K562 (cell line): ENCODE measurements at regions not wholly inside any gene's neighbourhood (a gene's known extent, or its start where the extent isn't known, plus 50 kb on each side); places are given as distances from the start of the nearest gene placed in this dataset.

Experiments used
- ATAC-seq: fragments of 200-7000 bp; cut with Tn5 transposase; 3 replicates; pipeline ENCODE4 v1.9.1; 2020; ENCODE audit warnings: moderate library complexity
- BruUV-seq: library from RNA; stranded (reverse); fragments of 400-500 nt; replicated peaks from 2 replicates; lab custom pipeline; 2021; lab: Mats Ljungman, UMichigan
- CTCF ChIA-PET: fragments of 300-600 bp; formaldehyde crosslinking; extraction: SDS; loops from one replicate; lab custom pipeline; 2021; ENCODE audit warnings: low intra/inter-chr PET ratio; lab: Yijun Ruan, JAX
- POLR2A ChIA-PET: fragments of 300-600, 350-650 bp; sonication (Branson Sonifier 250); formaldehyde crosslinking; extraction: SDS; loops from one replicate; lab custom pipeline; 2021; ENCODE audit warnings: antibody characterized with exemption, inconsistent platforms; lab: Yijun Ruan, JAX
- DNase-seq, 4 experiments: peaks; one replicate each; pipeline versions ENCODE4 v3.0.0 to v3.0.0-alpha.2; 2011 to 2018; ENCODE audit warnings: low spot score in 3 of 4, mixed read lengths in 3 of 4; ENCODE audit errors: extremely low read depth in 1 of 4
- FAIRE-seq: peaks from 2 replicates; lab custom pipeline; 2011; peaks lifted over from hg19 to GRCh38; lab: Jason Lieb, UNC
- H2AFZ ChIP-seq: 2 replicates; pipeline ENCODE4 v1.6.0; 2011; ENCODE audit warnings: low read depth, low read length, control low read depth, inconsistent platforms
- H3K27ac ChIP-seq: fragments of 200-600 bp; 3 replicates; pipeline ENCODE4 v1.8.0; 2011; ENCODE audit warnings: low read depth, mild to moderate bottlenecking, control low read depth, inconsistent platforms, low read length, moderate library complexity, mixed read lengths; ENCODE audit errors: extremely low read depth
- H3K27me3 ChIP-seq, 2 experiments: fragments of 300-600 bp in 1 of 2; 2 replicates in 1 of 2; 3 replicates in 1 of 2; pipeline versions ENCODE4 v1.6.0 to v1.8.0; 2011; ENCODE audit warnings: inconsistent platforms in 2 of 2, low read length in 2 of 2, mild to moderate bottlenecking in 1 of 2, mixed read lengths in 1 of 2, moderate library complexity in 1 of 2; ENCODE audit not compliant: control insufficient read depth in 2 of 2, insufficient read depth in 2 of 2
- H3K36me3 ChIP-seq: fragments of 300-600 bp; 3 replicates; pipeline ENCODE4 v1.8.0; 2011; ENCODE audit warnings: mild to moderate bottlenecking, low read length, inconsistent platforms; ENCODE audit not compliant: control insufficient read depth, insufficient read depth
- H3K4me1 ChIP-seq, 2 experiments: fragments of 200-600 bp in 1 of 2; replicated peaks in 1 of 2; 2 replicates in 1 of 2; 3 replicates in 1 of 2; pipeline versions ENCODE4 v1.5.1 to v1.8.0; 2011; ENCODE audit warnings: inconsistent platforms in 2 of 2, low read length in 2 of 2, mild to moderate bottlenecking in 1 of 2, mixed read lengths in 1 of 2, moderate library complexity in 1 of 2; ENCODE audit not compliant: control insufficient read depth in 2 of 2, insufficient read depth in 2 of 2
- H3K4me2 ChIP-seq: 2 replicates; pipeline ENCODE4 v1.6.1; 2011; ENCODE audit warnings: low read length, control low read depth, inconsistent platforms, mixed read lengths; ENCODE audit not compliant: insufficient read depth
- H3K4me3 ChIP-seq: fragments of 200-600 bp; sonication (generic), shearing (Covaris generic); 2 replicates; pipeline ENCODE4 v1.5.1; 2016; ENCODE audit warnings: control low read depth, inconsistent platforms
- H3K79me2 ChIP-seq: fragments of 200-600 bp; 3 replicates; pipeline ENCODE4 v1.8.0; 2011; ENCODE audit warnings: low read length, inconsistent platforms; ENCODE audit not compliant: control insufficient read depth, insufficient read depth
- H3K9ac ChIP-seq, 2 experiments: 2 replicates each; pipeline versions ENCODE4 v1.6.0 to v1.6.1; 2011; ENCODE audit warnings: low read depth in 2 of 2, low read length in 2 of 2, control low read depth in 1 of 2, inconsistent platforms in 1 of 2, mild to moderate bottlenecking in 1 of 2, mixed read lengths in 1 of 2; ENCODE audit not compliant: insufficient read depth in 1 of 2
- H3K9me1 ChIP-seq: one replicate; pipeline ENCODE4 v1.6.0; 2011; ENCODE audit warnings: inconsistent platforms, mild to moderate bottlenecking, low read length, moderate library complexity; ENCODE audit not compliant: control insufficient read depth, insufficient read depth
- H3K9me3 ChIP-seq: replicated peaks from 2 replicates; pipeline ENCODE4 v1.5.1; 2011; ENCODE audit warnings: low read depth, low read length, inconsistent platforms; ENCODE audit not compliant: control insufficient read depth, insufficient read depth
- H4K20me1 ChIP-seq: replicated peaks from 2 replicates; pipeline ENCODE4 v1.6.1; 2011; ENCODE audit warnings: low read length, inconsistent platforms, mixed read lengths; ENCODE audit not compliant: control insufficient read depth, insufficient read depth
- CREB1 ChIP-seq, 2 experiments: sonication (generic) in 1 of 2; formaldehyde crosslinking in 1 of 2; IDR thresholded peaks; 2 replicates each; pipeline versions ENCODE4 v1.6.1 to v1.8.0; 2012 to 2022; ENCODE audit warnings: inconsistent platforms in 1 of 2, mild to moderate bottlenecking in 1 of 2, missing genetic modification reagents in 1 of 2, moderate library complexity in 1 of 2
- EHMT2 ChIP-seq: fragments of 450-650 bp; IDR thresholded peaks from 2 replicates; pipeline ENCODE4 v1.6.1; 2018; ENCODE audit warnings: antibody characterized with exemption
- ELF2 ChIP-seq: fragments of 250-450 bp; sonication (Bioruptor Pico); IDR thresholded peaks from 2 replicates; pipeline ENCODE4 v1.5.0; 2021; ENCODE audit warnings: mild to moderate bottlenecking
- HNRNPK ChIP-seq: fragments of 200-400 bp; formaldehyde crosslinking; IDR thresholded peaks from one replicate; pipeline ENCODE4 v1.6.1; 2018; ENCODE audit warnings: mild to moderate bottlenecking, low read depth, low read length; ENCODE audit not compliant: poor library complexity, severe bottlenecking
- KLF1 ChIP-seq: fragments of 450-650 bp; IDR thresholded peaks from 2 replicates; pipeline ENCODE4 v1.6.1; 2016; ENCODE audit warnings: missing genetic modification characterization, missing compliant biosample characterization
- MECOM ChIP-seq: fragments of 250-450 bp; sonication (Bioruptor Pico); IDR thresholded peaks from 2 replicates; pipeline ENCODE4 v1.8.0; 2022; ENCODE audit warnings: inconsistent platforms
- MEF2A ChIP-seq: IDR thresholded peaks from 2 replicates; pipeline ENCODE4 v1.6.1; 2011; ENCODE audit warnings: low read depth, mild to moderate bottlenecking, low read length, moderate library complexity; ENCODE audit not compliant: control insufficient read depth
- MYC ChIP-seq, 2 experiments: fragments of 250-450 bp in 1 of 2; sonication (Bioruptor Pico) in 1 of 2; IDR thresholded peaks; 2 replicates each; pipeline versions ENCODE4 v1.5.1 to v1.6.1; 2012 to 2021; ENCODE audit warnings: low read depth in 2 of 2, borderline replicate concordance in 1 of 2, improper control_type of control experiment in 1 of 2, low read length in 1 of 2, mild to moderate bottlenecking in 1 of 2, moderate library complexity in 1 of 2
- SAFB ChIP-seq: fragments of 200-400 bp; formaldehyde crosslinking; IDR thresholded peaks from 2 replicates; pipeline ENCODE4 v1.6.1; 2017; ENCODE audit warnings: low read depth, low read length, borderline replicate concordance
- TRIM28 ChIP-seq: fragments of 450-650 bp; IDR thresholded peaks from 2 replicates; pipeline ENCODE4 v1.6.1; 2017
- ZBTB1 ChIP-seq: sonication (generic); formaldehyde crosslinking; IDR thresholded peaks from 2 replicates; pipeline ENCODE4 v1.8.1; 2023; ENCODE audit warnings: missing genetic modification reagents, low read depth, mild to moderate bottlenecking, borderline replicate concordance
- WGBS: fragments of 100-300 bp; shearing (Covaris generic); methylation state at CpG from one replicate; pipeline ENCODE4 v1.1.6; 2016; ENCODE audit warnings: low coverage, mixed read lengths; ENCODE audit not compliant: insufficient coverage; ENCODE audit errors: missing lambda C conversion rate; 5-methylcytosine and 5-hydroxymethylcytosine counted together
- in situ Hi-C: fragments of 300-500 bp; cut with MboI; formaldehyde crosslinking; loops from 4 replicates; pipeline ENCODE4 v1.15.0; 2018; ENCODE audit warnings: inconsistent platforms, mixed read lengths
- intact Hi-C: fragments of 100-400 bp; cut with micrococcal nuclease; formaldehyde crosslinking; loops from 2 replicates; pipeline ENCODE4 v1.14.2; 2022
- TF ChIP-seq, protein P1 (sequence below): fragments of 450-650 bp; formaldehyde crosslinking; IDR thresholded peaks from 2 replicates; pipeline ENCODE4 v1.4.0; 2022; ENCODE audit warnings: missing genetic modification characterization
- TF ChIP-seq, protein P2 (sequence below), 2 experiments: fragments of 450-650 bp in 1 of 2; sonication (generic) in 1 of 2; formaldehyde crosslinking in 1 of 2; IDR thresholded peaks in 1 of 2; conservative IDR thresholded peaks in 1 of 2; 2 replicates each; pipeline versions ENCODE4 v1.6.1 to v1.8.1; 2016 to 2023; ENCODE audit warnings: mild to moderate bottlenecking in 2 of 2, moderate library complexity in 2 of 2, inconsistent platforms in 1 of 2, missing genetic modification reagents in 1 of 2
- TF ChIP-seq, protein P3 (sequence below): fragments of 250-450 bp; sonication (Bioruptor Pico); IDR thresholded peaks from 2 replicates; pipeline ENCODE4 v1.5.0; 2021
- TF ChIP-seq, protein P4 (sequence below): fragments of 250-450 bp; sonication (Bioruptor Pico); IDR thresholded peaks from 2 replicates; pipeline ENCODE4 v1.5.0; 2021

DNA sequence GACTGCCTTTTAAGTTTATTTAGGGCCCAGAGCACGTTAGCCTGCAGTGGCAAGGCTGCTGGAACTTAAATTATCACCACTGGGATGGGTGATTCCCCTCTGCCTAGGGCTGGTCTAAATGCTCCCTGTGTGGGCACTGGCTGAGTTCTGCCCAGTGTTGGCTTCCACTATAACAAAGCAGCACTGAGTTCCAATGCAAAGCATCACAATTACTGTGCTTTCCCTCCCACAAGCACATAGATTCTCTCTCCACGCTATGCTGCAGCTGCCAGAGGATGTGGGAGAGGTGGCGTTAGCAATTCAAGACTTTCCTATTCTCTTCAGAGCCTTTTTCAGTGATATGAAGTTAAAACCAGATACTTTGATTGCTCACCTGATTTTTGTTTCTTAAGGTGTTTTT lies 328.9 kb upstream of the DDX18 start:
- no peak for FAIRE-seq
- H2AFZ ChIP-seq, result no peak overlapping the region
- H4K20me1 ChIP-seq, result no peaks in the 10 kb centered on the region
- H3K4me1 ChIP-seq, result no peaks in the 10 kb centered on the region
- no peaks in the 10 kb centered on the region for H3K27me3 ChIP-seq
- BruUV-seq, result no TSS peak
- in situ Hi-C loops (no loop called here), intact Hi-C loops (no loop called here)
- H3K36me3 ChIP-seq, result no peaks in the 10 kb centered on the region
- H3K27ac ChIP-seq, result no peak overlapping the region
- WGBS, result 3% methylated on average over 3 of the region's 3 CpGs
- H3K79me2 ChIP-seq, result no peaks in the 10 kb centered on the region
- H3K4me2 ChIP-seq, result no peak overlapping the region
- H3K9me3 ChIP-seq, result no peaks in the 10 kb centered on the region
- no peak overlapping the region for H3K9ac ChIP-seq
- no peaks in the 10 kb centered on the region for H3K9me1 ChIP-seq
- H3K4me3 ChIP-seq, result no peak overlapping the region
- POLR2A ChIA-PET, result no interaction called here
- DNase-seq, result no peak
- TF ChIP-seq, protein P1, sequence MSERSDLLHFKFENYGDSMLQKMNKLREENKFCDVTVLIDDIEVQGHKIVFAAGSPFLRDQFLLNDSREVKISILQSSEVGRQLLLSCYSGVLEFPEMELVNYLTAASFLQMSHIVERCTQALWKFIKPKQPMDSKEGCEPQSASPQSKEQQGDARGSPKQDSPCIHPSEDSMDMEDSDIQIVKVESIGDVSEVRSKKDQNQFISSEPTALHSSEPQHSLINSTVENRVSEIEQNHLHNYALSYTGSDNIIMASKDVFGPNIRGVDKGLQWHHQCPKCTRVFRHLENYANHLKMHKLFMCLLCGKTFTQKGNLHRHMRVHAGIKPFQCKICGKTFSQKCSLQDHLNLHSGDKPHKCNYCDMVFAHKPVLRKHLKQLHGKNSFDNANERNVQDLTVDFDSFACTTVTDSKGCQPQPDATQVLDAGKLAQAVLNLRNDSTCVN, result no peak
- TF ChIP-seq ZBTB1 (no peak), CREB1 (IDR thresholded peaks at IDR 0.05) (no peak), CREB1 (CRISPR knock-in tag; IDR thresholded peaks at IDR 0.05) (no peak), KLF1 (tag) (no peak), ELF2 (CRISPR knock-in tag) (no peak), EHMT2 (no peak), SAFB (no peak), MECOM (CRISPR knock-in tag) (no peak), MYC (IDR thresholded peaks at IDR 0.05; ENCODE audit: low read depth, low read length) (no peak), MYC (CRISPR knock-in tag; IDR thresholded peaks at IDR 0.05; ENCODE audit: borderline replicate concordance, low read depth) (no peak), MEF2A (no peak), TRIM28 (no peak), HNRNPK (no peak)
- TF ChIP-seq, protein P2, sequence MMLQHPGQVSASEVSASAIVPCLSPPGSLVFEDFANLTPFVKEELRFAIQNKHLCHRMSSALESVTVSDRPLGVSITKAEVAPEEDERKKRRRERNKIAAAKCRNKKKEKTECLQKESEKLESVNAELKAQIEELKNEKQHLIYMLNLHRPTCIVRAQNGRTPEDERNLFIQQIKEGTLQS (IDR thresholded peaks at IDR 0.05), result no peak
- TF ChIP-seq, protein P2 (CRISPR knock-in tag; conservative IDR thresholded peaks at IDR 0.05), result no peak
- TF ChIP-seq, protein P3, sequence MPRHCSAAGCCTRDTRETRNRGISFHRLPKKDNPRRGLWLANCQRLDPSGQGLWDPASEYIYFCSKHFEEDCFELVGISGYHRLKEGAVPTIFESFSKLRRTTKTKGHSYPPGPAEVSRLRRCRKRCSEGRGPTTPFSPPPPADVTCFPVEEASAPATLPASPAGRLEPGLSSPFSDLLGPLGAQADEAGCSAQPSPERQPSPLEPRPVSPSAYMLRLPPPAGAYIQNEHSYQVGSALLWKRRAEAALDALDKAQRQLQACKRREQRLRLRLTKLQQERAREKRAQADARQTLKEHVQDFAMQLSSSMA (CRISPR knock-in tag), result no peak
- TF ChIP-seq, protein P4, sequence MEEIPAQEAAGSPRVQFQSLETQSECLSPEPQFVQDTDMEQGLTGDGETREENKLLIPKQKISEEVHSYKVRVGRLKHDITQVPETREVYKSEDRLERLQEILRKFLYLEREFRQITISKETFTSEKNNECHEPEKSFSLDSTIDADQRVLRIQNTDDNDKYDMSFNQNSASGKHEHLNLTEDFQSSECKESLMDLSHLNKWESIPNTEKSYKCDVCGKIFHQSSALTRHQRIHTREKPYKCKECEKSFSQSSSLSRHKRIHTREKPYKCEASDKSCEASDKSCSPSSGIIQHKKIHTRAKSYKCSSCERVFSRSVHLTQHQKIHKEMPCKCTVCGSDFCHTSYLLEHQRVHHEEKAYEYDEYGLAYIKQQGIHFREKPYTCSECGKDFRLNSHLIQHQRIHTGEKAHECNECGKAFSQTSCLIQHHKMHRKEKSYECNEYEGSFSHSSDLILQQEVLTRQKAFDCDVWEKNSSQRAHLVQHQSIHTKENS (CRISPR knock-in tag), result no peak
- ATAC-seq, result no peak
- CTCF ChIA-PET, result no interaction called here
